HepG2 (cell line): ENCODE measurements at regions not wholly inside any gene's neighbourhood (a gene's known extent, or its start where the extent isn't known, plus 50 kb on each side); places are given as distances from the start of the nearest gene placed in this dataset.

Experiments
- EP300 ChIP-seq, 3 experiments: sonication (generic) in 1 of 3; formaldehyde crosslinking in 1 of 3; IDR thresholded peaks; 2 replicates each; pipeline versions ENCODE4 v1.5.1 to v1.6.1; 2011 to 2020; ENCODE audit warnings: low read depth in 2 of 3, low read length in 2 of 3, borderline replicate concordance in 1 of 3, improper control_type of control experiment in 1 of 3, mild to moderate bottlenecking in 1 of 3, missing genetic modification reagents in 1 of 3, moderate library complexity in 1 of 3
- PATZ1 ChIP-seq: sonication (generic); formaldehyde crosslinking; IDR thresholded peaks from 2 replicates; pipeline ENCODE4 v1.4.0; 2020; ENCODE audit warnings: missing genetic modification reagents
- POLR2A ChIP-seq, 2 experiments: IDR thresholded peaks; 2 replicates each; pipeline ENCODE4 v1.6.1; 2011; ENCODE audit warnings: low read depth in 2 of 2, low read length in 2 of 2, mild to moderate bottlenecking in 1 of 2, moderate library complexity in 1 of 2; ENCODE audit not compliant: insufficient read depth in 1 of 2
- ZNF207 ChIP-seq: fragments of 450-650 bp; IDR thresholded peaks from 2 replicates; pipeline ENCODE4 v1.6.1; 2016; ENCODE audit warnings: antibody characterized with exemption, borderline replicate concordance
- ZNF510 ChIP-seq: sonication (generic); formaldehyde crosslinking; IDR thresholded peaks from 2 replicates; pipeline ENCODE4 v1.4.0; 2020; ENCODE audit warnings: low read depth, mild to moderate bottlenecking, missing genetic modification reagents
- TF ChIP-seq, protein P1 (sequence below): sonication (generic); formaldehyde crosslinking; IDR thresholded peaks from 2 replicates; pipeline ENCODE4 v1.5.0; 2020; ENCODE audit warnings: missing genetic modification reagents

DNA sequence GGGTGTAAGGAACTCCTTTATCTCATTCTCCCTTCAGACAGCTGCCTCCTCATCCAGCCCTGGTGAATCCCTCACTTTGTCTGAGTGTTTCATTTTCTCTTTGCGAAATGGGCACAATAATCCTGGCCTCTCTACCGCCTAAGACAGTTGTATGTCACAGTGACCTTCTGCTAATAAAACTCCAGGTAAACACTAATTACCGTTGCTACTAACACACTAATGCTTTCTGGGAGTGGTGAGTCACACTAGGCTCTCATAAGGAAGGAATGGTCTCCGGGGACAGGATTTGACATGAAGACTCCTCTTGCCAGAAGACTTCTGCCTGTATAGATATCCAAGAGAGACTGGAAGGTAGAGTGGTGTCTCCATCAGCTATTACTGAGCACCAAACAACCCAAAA, 71.7 kb upstream of the SNRK start:
- no peak for TF ChIP-seq PATZ1 (CRISPR knock-in tag)
- TF ChIP-seq, protein P1, sequence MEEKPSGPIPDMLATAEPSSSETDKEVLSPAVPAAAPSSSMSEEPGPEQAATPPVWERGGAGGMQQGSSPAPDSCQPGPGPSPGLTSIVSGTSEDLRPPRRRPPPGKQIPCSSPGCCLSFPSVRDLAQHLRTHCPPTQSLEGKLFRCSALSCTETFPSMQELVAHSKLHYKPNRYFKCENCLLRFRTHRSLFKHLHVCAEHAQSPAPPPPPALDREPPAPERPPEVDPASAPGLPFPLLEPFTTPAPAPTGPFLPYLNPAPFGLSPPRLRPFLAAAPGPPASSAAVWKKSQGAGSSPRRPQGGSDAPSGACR, result no peak
- TF ChIP-seq ZNF207, result no peak
- TF ChIP-seq EP300 (IDR thresholded peaks at IDR 0.05; ENCODE audit: low read depth in 2 of 2, low read length in 2 of 2), result no peak
- TF ChIP-seq EP300 (CRISPR knock-in tag; IDR thresholded peaks at IDR 0.05; ENCODE audit: borderline replicate concordance), result no peak
- no peak for TF ChIP-seq ZNF510 (CRISPR knock-in tag)
- TF ChIP-seq POLR2A (IDR thresholded peaks at IDR 0.05; ENCODE audit: insufficient read depth in 1 of 2, low read depth in 2 of 2, low read length in 2 of 2), result no peak
